ENCODE measurements at regions not wholly inside any gene's neighbourhood (a gene's known extent, or its start where the extent isn't known, plus 50 kb on each side); places are given as distances from the start of the nearest gene placed in this dataset.
"Not testable (repeated sequence)": the region's sequence is repeated elsewhere in the genome, so short reads cannot be mapped to it uniquely, and the experiment has no call there.

DNA sequence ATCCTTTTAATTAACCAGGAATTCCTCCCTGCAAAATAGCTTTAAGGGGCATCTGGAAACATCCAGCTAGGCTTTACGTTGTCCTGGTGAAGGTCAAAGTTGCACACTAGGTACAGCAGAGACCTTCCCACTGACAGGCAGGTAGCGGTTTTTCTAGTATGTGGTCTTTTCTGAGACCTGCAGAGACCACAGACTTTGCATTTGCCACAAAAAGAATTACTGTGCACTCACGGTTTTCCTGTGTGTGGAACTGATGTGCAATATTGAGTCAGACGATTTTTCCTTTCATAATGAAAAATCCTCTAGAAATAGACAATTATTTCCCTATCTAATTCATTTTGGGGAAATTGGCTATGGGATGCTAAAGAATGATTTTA, 417.0 kb upstream of the ADAMTSL1 start:
- FAIRE-seq (no peak), DNase-seq (ENCODE audit: insufficient read length, low spot score) (no peak)
- TF ChIP-seq POLR2A (IDR thresholded peaks at IDR 0.05; ENCODE audit: low read depth, low read length), result no peak
- TF ChIP-seq POU2F2 (IDR thresholded peaks at IDR 0.05; ENCODE audit: low read depth, low read length), result peak; percentile 93

DNA sequence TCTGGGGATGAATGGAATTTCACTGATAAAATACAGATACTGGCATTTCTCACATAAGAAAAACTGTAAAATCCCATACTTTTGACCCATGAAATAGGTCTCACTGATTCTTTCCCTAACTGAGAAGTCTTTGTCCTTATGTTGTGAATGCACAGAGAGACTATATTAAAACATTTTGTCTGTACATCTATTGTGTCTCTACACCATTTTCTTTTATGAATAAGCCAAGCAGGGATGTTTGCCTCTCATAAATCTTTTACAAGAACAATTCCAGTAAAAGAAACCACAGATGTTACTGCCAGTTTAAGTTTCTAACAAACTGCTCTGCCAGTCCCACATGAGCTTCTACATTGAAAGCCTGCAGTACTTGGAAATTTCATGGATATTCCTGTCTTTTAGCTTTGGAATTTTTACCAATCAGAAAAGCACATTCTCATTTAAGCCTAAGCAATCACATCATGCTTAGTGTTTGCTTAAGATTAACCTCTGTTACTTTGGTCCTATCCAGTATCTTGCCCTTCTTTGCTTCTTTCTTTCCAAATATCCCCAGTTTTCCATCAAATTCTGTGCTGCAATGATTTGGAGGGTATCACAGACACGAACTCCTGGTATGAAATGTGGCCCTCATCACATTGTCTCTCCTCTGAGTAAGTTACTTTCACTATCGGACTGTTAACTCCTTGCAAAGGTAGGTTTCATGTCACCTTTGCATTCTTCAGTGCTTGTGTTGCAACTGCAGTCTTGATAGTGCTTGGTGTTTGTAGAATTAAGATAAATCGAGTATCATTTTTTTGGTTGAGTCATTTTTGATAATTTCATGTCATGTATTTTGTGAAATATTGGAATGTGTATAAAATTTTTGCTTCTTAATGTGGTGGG, 415.1 kb upstream of the ADAMTSL1 start:
- DNase-seq (ENCODE audit: insufficient read length, low spot score), result no peak
- TF ChIP-seq POU2F2 (IDR thresholded peaks at IDR 0.05; ENCODE audit: low read depth, low read length) (no peak), POLR2AphosphoS5 (IDR thresholded peaks at IDR 0.05; ENCODE audit: low read depth, low read length) (no peak), PAX5 (IDR thresholded peaks at IDR 0.05; ENCODE audit: insufficient read depth, low read length, severe bottlenecking) (no peak), POLR2A (IDR thresholded peaks at IDR 0.05; ENCODE audit: low read depth, low read length) (no peak), SPI1 (IDR thresholded peaks at IDR 0.05; ENCODE audit: low read depth, low read length) (no peak), TAF1 (IDR thresholded peaks at IDR 0.05; ENCODE audit: low read depth, low read length) (no peak)
- no peak for FAIRE-seq

DNA sequence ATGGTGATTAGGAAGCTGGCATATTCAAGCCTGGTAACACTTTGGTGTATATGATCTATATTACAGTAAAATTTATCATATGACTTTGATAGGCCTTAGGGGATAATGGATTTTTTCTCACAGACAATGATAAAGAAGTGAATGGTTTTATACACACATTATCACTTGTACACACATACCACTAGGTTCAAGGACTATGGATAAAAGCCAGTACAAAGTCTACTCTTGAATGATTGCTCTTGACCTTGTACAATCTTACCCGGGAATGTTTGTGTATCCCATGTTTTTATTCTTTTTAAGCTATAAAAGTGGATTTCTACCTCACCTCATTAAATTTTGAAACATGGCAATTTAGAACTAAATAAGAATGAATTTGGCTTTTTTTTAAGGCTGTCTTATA, 414.5 kb upstream of the ADAMTSL1 start:
- FAIRE-seq (no peak), DNase-seq (ENCODE audit: insufficient read length, low spot score) (no peak)
- TF ChIP-seq TAF1 (IDR thresholded peaks at IDR 0.05; ENCODE audit: low read depth, low read length), result no peak
- TF ChIP-seq POLR2A (IDR thresholded peaks at IDR 0.05; ENCODE audit: low read depth, low read length), result no peak
- no peak for TF ChIP-seq SPI1 (IDR thresholded peaks at IDR 0.05; ENCODE audit: low read depth, low read length)

DNA sequence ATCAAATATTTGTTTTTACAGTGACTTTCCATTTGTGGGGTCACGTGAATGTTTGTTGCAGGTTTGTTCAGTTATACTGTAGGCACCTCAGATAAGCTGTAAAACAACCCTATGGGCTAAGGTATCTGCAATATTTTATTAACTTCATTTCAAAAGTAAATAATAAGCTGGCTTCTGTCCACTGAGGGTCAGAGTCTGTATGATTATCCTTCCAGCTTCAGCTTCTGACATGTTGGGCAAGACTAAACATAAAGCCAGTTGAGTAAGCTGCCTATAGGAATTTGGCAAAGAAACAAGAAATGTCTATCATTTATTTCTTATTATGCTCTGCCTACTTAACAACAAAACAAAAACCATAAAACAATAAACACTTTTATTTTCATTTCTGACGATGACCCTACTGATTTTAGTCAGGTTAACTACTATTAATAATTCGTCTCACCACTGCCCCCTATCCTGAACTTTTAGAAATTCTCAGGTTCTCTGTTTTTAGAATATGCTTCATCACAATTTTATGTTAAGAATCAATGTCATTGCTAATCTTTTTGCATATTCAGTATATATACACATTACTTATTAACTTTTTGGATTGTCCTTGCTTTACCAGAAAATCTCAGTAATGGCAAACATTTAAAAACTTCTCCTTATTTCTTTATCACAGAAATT, 413.6 kb upstream of the ADAMTSL1 start:
- DNase-seq (ENCODE audit: insufficient read length, low spot score), result no peak
- TF ChIP-seq POLR2A (IDR thresholded peaks at IDR 0.05; ENCODE audit: low read depth, low read length), result no peak
- TF ChIP-seq POU2F2 (IDR thresholded peaks at IDR 0.05; ENCODE audit: low read depth, low read length), result no peak
- TF ChIP-seq PAX5 (IDR thresholded peaks at IDR 0.05; ENCODE audit: insufficient read depth, low read length, severe bottlenecking), result no peak
- TF ChIP-seq TAF1 (IDR thresholded peaks at IDR 0.05; ENCODE audit: low read depth, low read length), result no peak
- TF ChIP-seq POLR2AphosphoS5 (IDR thresholded peaks at IDR 0.05; ENCODE audit: low read depth, low read length), result no peak
- no peak for TF ChIP-seq SPI1 (IDR thresholded peaks at IDR 0.05; ENCODE audit: low read depth, low read length)
- FAIRE-seq, result no peak

DNA sequence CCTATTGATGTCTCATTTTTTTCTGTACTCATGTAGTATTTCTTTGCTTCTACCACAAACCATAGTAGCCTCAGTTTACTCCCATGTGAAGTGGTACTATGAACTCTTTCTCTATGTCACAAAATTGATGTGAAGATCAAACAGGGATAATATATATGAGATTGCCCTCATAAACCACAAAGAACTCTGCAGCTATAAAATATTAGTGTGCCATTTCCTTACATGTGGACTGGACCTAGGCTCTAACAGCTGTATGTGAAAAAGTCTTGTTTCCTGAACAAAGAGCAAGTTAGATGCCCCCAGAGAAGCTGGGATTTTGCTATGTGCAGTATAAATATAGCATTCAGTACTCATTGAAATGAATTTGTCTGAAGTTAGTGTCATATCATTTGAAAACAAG, 412.6 kb upstream of the ADAMTSL1 start:
- FAIRE-seq, result no peak
- no peak for DNase-seq (ENCODE audit: insufficient read length, low spot score)
- TF ChIP-seq PAX5 (IDR thresholded peaks at IDR 0.05; ENCODE audit: insufficient read depth, low read length, severe bottlenecking) (no peak), POLR2A (IDR thresholded peaks at IDR 0.05; ENCODE audit: low read depth, low read length) (no peak), POLR2AphosphoS5 (IDR thresholded peaks at IDR 0.05; ENCODE audit: low read depth, low read length) (no peak), POU2F2 (IDR thresholded peaks at IDR 0.05; ENCODE audit: low read depth, low read length) (no peak)

DNA sequence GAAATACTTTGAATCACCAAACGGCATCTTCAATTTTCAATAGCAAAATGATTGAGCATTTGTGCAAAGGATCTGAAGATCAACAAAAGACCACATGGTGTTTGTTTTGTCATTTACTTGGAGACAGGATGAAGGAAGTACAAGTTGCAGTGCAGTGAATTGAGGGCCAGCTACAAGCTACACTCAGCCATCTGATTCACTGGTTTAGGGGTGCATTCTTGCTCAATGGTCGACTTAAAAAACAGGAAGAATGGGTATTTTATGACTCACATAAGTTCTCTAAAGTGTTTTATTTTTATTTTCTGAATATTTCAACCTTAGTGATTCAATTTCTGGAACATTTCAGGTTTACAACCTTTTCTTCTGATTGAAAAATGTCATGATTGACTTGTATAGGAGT, 412.1 kb upstream of the ADAMTSL1 start:
- TF ChIP-seq PAX5 (IDR thresholded peaks at IDR 0.05; ENCODE audit: insufficient read depth, low read length, severe bottlenecking), result no peak
- TF ChIP-seq POU2F2 (IDR thresholded peaks at IDR 0.05; ENCODE audit: low read depth, low read length), result no peak
- TF ChIP-seq POLR2A (IDR thresholded peaks at IDR 0.05; ENCODE audit: low read depth, low read length), result no peak
- TF ChIP-seq SPI1 (IDR thresholded peaks at IDR 0.05; ENCODE audit: low read depth, low read length), result no peak
- no peak for TF ChIP-seq TAF1 (IDR thresholded peaks at IDR 0.05; ENCODE audit: low read depth, low read length)
- TF ChIP-seq POLR2AphosphoS5 (IDR thresholded peaks at IDR 0.05; ENCODE audit: low read depth, low read length), result no peak
- FAIRE-seq (no peak), DNase-seq (ENCODE audit: insufficient read length, low spot score) (no peak)

DNA sequence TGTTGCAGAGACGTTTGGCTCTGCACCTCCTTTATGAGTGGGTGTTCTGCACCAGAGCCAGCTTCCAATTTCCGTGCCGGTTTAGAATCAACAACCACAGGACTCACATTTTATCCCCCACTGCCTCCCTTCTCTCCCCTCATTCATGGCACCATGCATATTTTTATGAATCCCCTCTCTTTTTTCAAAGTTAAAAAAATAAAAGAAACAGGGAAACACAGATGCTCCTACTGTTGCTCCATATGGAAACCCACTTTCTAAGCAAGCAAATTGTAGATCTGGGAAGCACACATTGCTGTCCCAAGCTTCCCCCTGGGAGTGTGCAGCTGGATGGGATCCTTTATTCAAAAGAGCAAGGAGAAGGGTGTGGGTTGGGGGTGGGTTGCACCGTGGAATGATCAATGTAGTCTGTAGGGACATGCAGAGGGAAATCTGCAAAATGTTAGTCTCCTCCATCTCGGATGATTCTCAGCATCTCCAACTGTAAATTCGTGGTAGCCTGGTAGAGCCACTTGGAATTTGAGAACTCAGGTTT, 410.0 kb upstream of the ADAMTSL1 start:
- DNase-seq (ENCODE audit: insufficient read length, low spot score) (no peak), FAIRE-seq (no peak)
- TF ChIP-seq SPI1 (IDR thresholded peaks at IDR 0.05; ENCODE audit: low read depth, low read length) (no peak), PAX5 (IDR thresholded peaks at IDR 0.05; ENCODE audit: insufficient read depth, low read length, severe bottlenecking) (no peak), POLR2AphosphoS5 (IDR thresholded peaks at IDR 0.05; ENCODE audit: low read depth, low read length) (no peak)

DNA sequence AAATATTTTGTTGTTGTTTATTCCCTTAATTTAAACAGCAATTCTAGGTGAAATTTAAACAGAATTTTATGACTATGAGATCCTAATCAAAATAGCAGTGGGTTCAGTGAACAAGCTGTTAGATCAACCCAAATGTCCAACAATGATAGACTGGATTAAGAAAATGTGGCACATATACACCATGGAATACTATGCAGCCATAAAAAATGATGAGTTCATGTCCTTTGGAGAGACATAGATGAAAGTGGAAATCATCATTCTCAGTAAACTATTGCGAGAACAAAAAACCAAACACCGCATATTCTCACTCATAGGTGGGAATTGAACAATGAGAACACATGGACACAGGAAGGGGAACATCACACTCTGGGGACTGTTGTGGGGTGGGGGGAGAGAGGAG, 407.3 kb upstream of the ADAMTSL1 start:
- not testable (repeated sequence) for FAIRE-seq; DNase-seq (ENCODE audit: insufficient read length, low spot score)

DNA sequence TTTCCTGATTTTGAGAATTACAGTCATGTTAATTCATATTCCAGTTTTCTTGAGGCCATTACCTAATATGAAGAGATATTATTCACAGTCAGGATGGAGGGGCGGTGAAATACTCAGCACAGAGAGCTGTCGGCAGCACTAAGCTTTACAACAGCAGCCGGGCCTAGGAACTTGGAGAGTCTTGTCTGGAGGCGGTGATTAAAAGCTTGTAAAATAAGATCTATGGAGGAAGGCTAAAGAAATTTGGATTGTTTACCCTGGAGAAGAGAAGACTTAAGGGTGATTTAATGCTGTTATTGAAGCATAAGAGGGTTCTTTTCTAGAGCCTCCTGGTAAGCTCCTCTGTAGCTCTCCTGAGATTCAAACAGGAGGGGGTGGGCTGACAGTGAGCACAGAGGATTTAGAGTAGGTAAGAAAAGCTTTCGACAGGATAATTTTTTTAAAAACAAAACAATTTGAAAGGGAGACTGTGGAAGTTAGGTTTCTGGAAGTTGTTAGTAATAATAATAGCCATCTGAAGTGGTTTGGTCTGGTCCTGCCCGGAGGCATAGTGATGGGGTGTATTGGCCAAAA, 406.3 kb upstream of the ADAMTSL1 start:
- DNase-seq (ENCODE audit: insufficient read length, low spot score) (no peak), FAIRE-seq (no peak)
- TF ChIP-seq SPI1 (IDR thresholded peaks at IDR 0.05; ENCODE audit: low read depth, low read length), result no peak
- no peak for TF ChIP-seq PAX5 (IDR thresholded peaks at IDR 0.05; ENCODE audit: insufficient read depth, low read length, severe bottlenecking)

DNA sequence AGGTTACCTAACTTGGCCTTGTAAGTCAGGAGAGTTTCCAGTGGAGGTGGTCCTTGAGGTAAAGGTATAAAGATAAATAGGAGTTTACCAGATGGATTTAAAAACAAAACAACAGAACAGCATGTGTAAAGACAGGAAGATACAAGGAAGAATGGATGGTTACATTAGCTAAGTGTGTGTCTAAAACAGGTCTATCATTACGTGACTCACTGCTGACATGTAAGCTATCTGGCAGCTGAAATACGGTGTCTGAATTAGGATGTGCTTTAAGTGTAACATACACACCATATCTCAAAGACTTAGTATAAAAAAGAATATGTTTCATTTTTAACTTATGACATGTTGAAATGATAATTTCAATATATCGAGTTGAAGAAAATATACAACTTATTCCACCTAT, 405.1 kb upstream of the ADAMTSL1 start:
- TF ChIP-seq TAF1 (IDR thresholded peaks at IDR 0.05; ENCODE audit: low read depth, low read length), result no peak
- TF ChIP-seq SPI1 (IDR thresholded peaks at IDR 0.05; ENCODE audit: low read depth, low read length), result no peak
- no peak for TF ChIP-seq PAX5 (IDR thresholded peaks at IDR 0.05; ENCODE audit: insufficient read depth, low read length, severe bottlenecking)
- TF ChIP-seq POU2F2 (IDR thresholded peaks at IDR 0.05; ENCODE audit: low read depth, low read length), result no peak
- TF ChIP-seq POLR2AphosphoS5 (IDR thresholded peaks at IDR 0.05; ENCODE audit: low read depth, low read length), result no peak
- TF ChIP-seq POLR2A (IDR thresholded peaks at IDR 0.05; ENCODE audit: low read depth, low read length), result no peak
- FAIRE-seq, result no peak
- DNase-seq (ENCODE audit: insufficient read length, low spot score), result no peak
